ENCODE measurements at regions not wholly inside any gene's neighbourhood (a gene's known extent, or its start where the extent isn't known, plus 50 kb on each side); places are given as distances from the start of the nearest gene placed in this dataset.

- ATAC-seq (ENCODE audit: insufficient read depth, low read depth): no peak
These were observed 127.6 kb upstream of the SLC1A3 start for GRCh38 chr5:36478646-36479317.

GRCh38 chr5:36481454-36482120, 124.8 kb upstream of the SLC1A3 start:
- H4K20me1 ChIP-seq (ENCODE audit: insufficient read depth, low read length): no peaks in the 10 kb centered on the region
- TF ChIP-seq, protein P1, sequence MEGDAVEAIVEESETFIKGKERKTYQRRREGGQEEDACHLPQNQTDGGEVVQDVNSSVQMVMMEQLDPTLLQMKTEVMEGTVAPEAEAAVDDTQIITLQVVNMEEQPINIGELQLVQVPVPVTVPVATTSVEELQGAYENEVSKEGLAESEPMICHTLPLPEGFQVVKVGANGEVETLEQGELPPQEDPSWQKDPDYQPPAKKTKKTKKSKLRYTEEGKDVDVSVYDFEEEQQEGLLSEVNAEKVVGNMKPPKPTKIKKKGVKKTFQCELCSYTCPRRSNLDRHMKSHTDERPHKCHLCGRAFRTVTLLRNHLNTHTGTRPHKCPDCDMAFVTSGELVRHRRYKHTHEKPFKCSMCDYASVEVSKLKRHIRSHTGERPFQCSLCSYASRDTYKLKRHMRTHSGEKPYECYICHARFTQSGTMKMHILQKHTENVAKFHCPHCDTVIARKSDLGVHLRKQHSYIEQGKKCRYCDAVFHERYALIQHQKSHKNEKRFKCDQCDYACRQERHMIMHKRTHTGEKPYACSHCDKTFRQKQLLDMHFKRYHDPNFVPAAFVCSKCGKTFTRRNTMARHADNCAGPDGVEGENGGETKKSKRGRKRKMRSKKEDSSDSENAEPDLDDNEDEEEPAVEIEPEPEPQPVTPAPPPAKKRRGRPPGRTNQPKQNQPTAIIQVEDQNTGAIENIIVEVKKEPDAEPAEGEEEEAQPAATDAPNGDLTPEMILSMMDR (IDR thresholded peaks at IDR 0.05; ENCODE audit: borderline replicate concordance, extremely low read depth, low read length, poor library complexity, severe bottlenecking): no peak
- no peak for TF ChIP-seq EZH2 (IDR thresholded peaks at IDR 0.05; ENCODE audit: borderline replicate concordance, low read depth, low read length, severe bottlenecking)

More at GRCh38 chr5:36478646-36479317, 127.6 kb upstream of the SLC1A3 start:
- TF ChIP-seq EZH2 (IDR thresholded peaks at IDR 0.05; ENCODE audit: borderline replicate concordance, low read depth, low read length, severe bottlenecking): no peak
- TF ChIP-seq, protein P1 (IDR thresholded peaks at IDR 0.05; ENCODE audit: borderline replicate concordance, extremely low read depth, low read length, poor library complexity, severe bottlenecking): no peak
- H3K36me3 ChIP-seq (ENCODE audit: insufficient read depth, low read length): no peaks in the 10 kb centered on the region
- DNase-seq: no peak
- H3K27me3 ChIP-seq (ENCODE audit: insufficient read depth, low read length, poor library complexity): no peaks in the 10 kb centered on the region
- no peaks in the 10 kb centered on the region for H3K4me1 ChIP-seq (ENCODE audit: insufficient read depth, low read length)
- no peaks in the 10 kb centered on the region for H3K9me3 ChIP-seq (ENCODE audit: insufficient read depth, low read length, severe bottlenecking)
- H3K4me2 ChIP-seq (ENCODE audit: insufficient read depth, low read length): no peak overlapping the region
- no peaks in the 10 kb centered on the region for H4K20me1 ChIP-seq (ENCODE audit: insufficient read depth, low read length)
- H3K79me2 ChIP-seq (ENCODE audit: insufficient read depth, low read length): no peaks in the 10 kb centered on the region
- no peak overlapping the region for H3K27ac ChIP-seq (ENCODE audit: low read length)
- H3K9ac ChIP-seq (ENCODE audit: low read depth, low read length): no peak overlapping the region
- no peak overlapping the region for H3K4me3 ChIP-seq (ENCODE audit: low read depth in 1 of 2, low read length in 2 of 2)
- no peak overlapping the region for H2AFZ ChIP-seq (ENCODE audit: low read depth, low read length)

DNA sequence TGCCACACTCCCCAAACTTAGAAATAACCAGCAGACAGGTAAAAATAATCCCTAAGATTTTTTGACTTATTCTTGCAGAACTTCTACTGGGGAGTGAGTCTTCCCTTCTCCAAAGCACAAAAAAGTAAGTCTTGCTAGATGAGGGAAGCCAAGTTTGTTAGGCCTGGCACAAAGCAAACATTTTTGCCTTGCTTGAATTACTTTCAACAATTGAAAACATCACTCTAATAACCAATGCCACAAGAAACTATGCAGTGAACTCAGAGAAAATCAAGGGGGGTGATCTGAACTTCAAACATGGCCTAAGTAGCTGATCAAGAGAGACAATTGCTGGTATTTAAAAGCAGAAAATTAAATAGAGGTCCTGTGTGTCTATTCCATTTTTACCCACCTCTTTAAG, 123.6 kb upstream of the SLC1A3 start:
- TF ChIP-seq, protein P1 (IDR thresholded peaks at IDR 0.05; ENCODE audit: borderline replicate concordance, extremely low read depth, low read length, poor library complexity, severe bottlenecking): no peak
- TF ChIP-seq EZH2 (IDR thresholded peaks at IDR 0.05; ENCODE audit: borderline replicate concordance, low read depth, low read length, severe bottlenecking): no peak
- Histone ChIP-seq H3K27ac (ENCODE audit: low read length) (no peak overlapping the region), H3K9me3 (ENCODE audit: insufficient read depth, low read length, severe bottlenecking) (no peaks in the 10 kb centered on the region), H3K4me3 (ENCODE audit: low read depth in 1 of 2, low read length in 2 of 2) (no peak overlapping the region), H3K9ac (ENCODE audit: low read depth, low read length) (no peak overlapping the region), H3K4me1 (ENCODE audit: insufficient read depth, low read length) (no peaks in the 10 kb centered on the region), H4K20me1 (ENCODE audit: insufficient read depth, low read length) (no peaks in the 10 kb centered on the region), H2AFZ (ENCODE audit: low read depth, low read length) (no peak overlapping the region), H3K79me2 (ENCODE audit: insufficient read depth, low read length) (no peaks in the 10 kb centered on the region), H3K4me2 (ENCODE audit: insufficient read depth, low read length) (no peak overlapping the region), H3K27me3 (ENCODE audit: insufficient read depth, low read length, poor library complexity) (no peaks in the 10 kb centered on the region), H3K36me3 (ENCODE audit: insufficient read depth, low read length) (no peaks in the 10 kb centered on the region)
- no peak for DNase-seq
- no peak for ATAC-seq (ENCODE audit: insufficient read depth, low read depth)

More at GRCh38 chr5:36481454-36482120, 124.8 kb upstream of the SLC1A3 start:
- H3K4me2 ChIP-seq (ENCODE audit: insufficient read depth, low read length): no peak overlapping the region
- H3K9ac ChIP-seq (ENCODE audit: low read depth, low read length): no peak overlapping the region
- no peak overlapping the region for H3K4me3 ChIP-seq (ENCODE audit: low read depth in 1 of 2, low read length in 2 of 2)
- no peaks in the 10 kb centered on the region for H3K36me3 ChIP-seq (ENCODE audit: insufficient read depth, low read length)
- ATAC-seq (ENCODE audit: insufficient read depth, low read depth): no peak
- no peak for DNase-seq
- no peaks in the 10 kb centered on the region for H3K79me2 ChIP-seq (ENCODE audit: insufficient read depth, low read length)
- H3K27ac ChIP-seq (ENCODE audit: low read length): no peak overlapping the region
- H3K9me3 ChIP-seq (ENCODE audit: insufficient read depth, low read length, severe bottlenecking): no peaks in the 10 kb centered on the region
- no peaks in the 10 kb centered on the region for H3K4me1 ChIP-seq (ENCODE audit: insufficient read depth, low read length)
- no peak overlapping the region for H2AFZ ChIP-seq (ENCODE audit: low read depth, low read length)
- H3K27me3 ChIP-seq (ENCODE audit: insufficient read depth, low read length, poor library complexity): no peaks in the 10 kb centered on the region
